Smooth muscle cell of the brain vasculature (primary cell): ENCODE measurements at regions not wholly inside any gene's neighbourhood (a gene's known extent, or its start where the extent isn't known, plus 50 kb on each side); places are given as distances from the start of the nearest gene placed in this dataset.

ENCODE experiments used
- DNase-seq: peaks from one replicate; pipeline ENCODE4 v3.0.0-alpha.2; 2012; ENCODE audit warnings: low read depth, low spot score

- no peak for DNase-seq
Measured at GRCh38 chr16:86378831-86379504, 131.4 kb upstream of the FOXF1 start.

GRCh38 chr16:86379505-86379846, 130.9 kb upstream of the FOXF1 start:
- no peak for DNase-seq

- no peak for DNase-seq
Measured at GRCh38 chr16:86380030-86380429, 130.3 kb upstream of the FOXF1 start.

GRCh38 chr16:86381491-86381890, 128.8 kb upstream of the FOXF1 start:
- no peak for DNase-seq

GRCh38 chr16:86382067-86382773, 128.1 kb upstream of the FOXF1 start:
- DNase-seq, result no peak

- DNase-seq, result no peak
Measured at GRCh38 chr16:86382774-86383407, 127.4 kb upstream of the FOXF1 start.

GRCh38 chr16:86383488-86384262, 126.7 kb upstream of the FOXF1 start:
- DNase-seq, result no peak

GRCh38 chr16:86384263-86384649, 126.1 kb upstream of the FOXF1 start:
- DNase-seq, result no peak

- DNase-seq, result no peak
Measured at GRCh38 chr16:86384980-86385379, 125.3 kb upstream of the FOXF1 start.

- DNase-seq, result peak; percentile 3
Measured at GRCh38 chr16:86387468-86388440, 122.6 kb upstream of the FOXF1 start.

GRCh38 chr16:86388976-86389375, 121.4 kb upstream of the FOXF1 start:
- no peak for DNase-seq

GRCh38 chr16:86389566-86390328, 120.6 kb upstream of the FOXF1 start:
- no peak for DNase-seq

GRCh38 chr16:86390335-86390734, 120.0 kb upstream of the FOXF1 start:
- no peak for DNase-seq

- DNase-seq, result no peak
Measured at GRCh38 chr16:86391486-86391885, 118.8 kb upstream of the FOXF1 start.

GRCh38 chr16:86391984-86392383, 118.3 kb upstream of the FOXF1 start:
- DNase-seq, result no peak

GRCh38 chr16:86392436-86393152, 117.7 kb upstream of the FOXF1 start:
- no peak for DNase-seq

- no peak for DNase-seq
Measured at GRCh38 chr16:86393907-86394626, 116.3 kb upstream of the FOXF1 start.

- no peak for DNase-seq
Measured at GRCh38 chr16:86395477-86395876, 114.8 kb upstream of the FOXF1 start.

GRCh38 chr16:86396422-86396821, 113.9 kb upstream of the FOXF1 start:
- DNase-seq, result no peak
